GM12872 (cell line): ENCODE measurements at regions not wholly inside any gene's neighbourhood (a gene's known extent, or its start where the extent isn't known, plus 50 kb on each side); places are given as distances from the start of the nearest gene placed in this dataset.

ENCODE experiments used
- CTCF ChIP-seq: IDR thresholded peaks from 3 replicates; pipeline ENCODE4 v1.5.1; 2011; ENCODE audit warnings: low read depth, mild to moderate bottlenecking, low read length, moderate library complexity; ENCODE audit not compliant: insufficient read depth

GRCh38 chr20:57936636-57937385, 227.0 kb upstream of the PMEPA1 start:
- no peak for TF ChIP-seq CTCF

GRCh38 chr20:57934913-57935312, 225.1 kb upstream of the PMEPA1 start:
- TF ChIP-seq CTCF = no peak

GRCh38 chr20:57934007-57934805, 224.4 kb upstream of the PMEPA1 start:
- no peak for TF ChIP-seq CTCF

- no peak for TF ChIP-seq CTCF
Measured at GRCh38 chr20:57932227-57932864, 222.5 kb upstream of the PMEPA1 start.

GRCh38 chr20:57930351-57930750, 220.5 kb upstream of the PMEPA1 start:
- TF ChIP-seq CTCF = no peak

- no peak for TF ChIP-seq CTCF
Measured at GRCh38 chr20:57928181-57928967, 218.6 kb upstream of the PMEPA1 start.
